ENCODE measurements at regions not wholly inside any gene's neighbourhood (a gene's known extent, or its start where the extent isn't known, plus 50 kb on each side); places are given as distances from the start of the nearest gene placed in this dataset.

GRCh38 chrX:122047261-122047660 lies 999.9 kb downstream of the GLUD2 start:
- no peaks in the 10 kb centered on the region for H3K27me3 ChIP-seq (ENCODE audit: control insufficient read depth in 1 of 2, insufficient read depth in 2 of 2, low read length in 2 of 2)
- POLR2A ChIA-PET = no interaction called here
- intact Hi-C loops (cut with DNase I, micrococcal nuclease) = no loop called here

GRCh38 chrX:122055460-122055859 lies 1008.0 kb downstream of the GLUD2 start:
- Histone ChIP-seq H3K27ac (ENCODE audit: low read depth in 1 of 2, low read length in 2 of 2) (no peak overlapping the region), H3K4me1 (ENCODE audit: insufficient read depth, low read length) (no peaks in the 10 kb centered on the region), H3K9me3 (ENCODE audit: control insufficient read depth in 1 of 2, insufficient read depth in 1 of 2, low read length in 2 of 2) (no peaks in the 10 kb centered on the region), H3K27me3 (ENCODE audit: control insufficient read depth in 1 of 2, insufficient read depth in 2 of 2, low read length in 2 of 2) (no peaks in the 10 kb centered on the region), H3K4me3 (ENCODE audit: low read length) (no peak overlapping the region), H3K36me3 (ENCODE audit: insufficient read depth, low read length) (no peaks in the 10 kb centered on the region)
- CTCF ChIA-PET = no interaction called here
- no peak overlapping the region for H3K4me3 Mint-ChIP-seq
- H3K9me3 Mint-ChIP-seq = no peaks in the 10 kb centered on the region
- DNase-seq = no peak
- POLR2A ChIA-PET = no interaction called here
- ATAC-seq (ENCODE audit: poor library complexity) = no peak
- H3K4me1 Mint-ChIP-seq (ENCODE audit: low read depth) = no peaks in the 10 kb centered on the region
- H3K36me3 Mint-ChIP-seq (ENCODE audit: low read depth) = no peaks in the 10 kb centered on the region
- intact Hi-C loops (cut with DNase I, micrococcal nuclease) = no loop called here
- H3K27me3 Mint-ChIP-seq = no peaks in the 10 kb centered on the region
- TF ChIP-seq CTCF (IDR thresholded peaks at IDR 0.05) = no peak
- H3K27ac Mint-ChIP-seq = no peak overlapping the region

More at GRCh38 chrX:122047261-122047660, 999.9 kb downstream of the GLUD2 start:
- DNase-seq = no peak
- Histone ChIP-seq H3K9me3 (ENCODE audit: control insufficient read depth in 1 of 2, insufficient read depth in 1 of 2, low read length in 2 of 2) (peaks cover 0 to under 1% of the 10 kb centered on the region in 2 experiments), H3K4me1 (ENCODE audit: insufficient read depth, low read length) (no peaks in the 10 kb centered on the region), H3K27ac (ENCODE audit: low read depth in 1 of 2, low read length in 2 of 2) (no peak overlapping the region), H3K36me3 (ENCODE audit: insufficient read depth, low read length) (no peaks in the 10 kb centered on the region), H3K4me3 (ENCODE audit: low read length) (no peak overlapping the region)
- Mint-ChIP-seq H3K27ac (no peak overlapping the region), H3K4me3 (no peak overlapping the region), H3K27me3 (no peaks in the 10 kb centered on the region), H3K4me1 (ENCODE audit: low read depth) (no peaks in the 10 kb centered on the region), H3K9me3 (no peaks in the 10 kb centered on the region), H3K36me3 (ENCODE audit: low read depth) (no peaks in the 10 kb centered on the region)
- ATAC-seq (ENCODE audit: poor library complexity) = no peak
- CTCF ChIA-PET = no interaction called here
- no peak for TF ChIP-seq CTCF (IDR thresholded peaks at IDR 0.05)

GRCh38 chrX:122055979-122056715 lies 1008.7 kb downstream of the GLUD2 start:
- Histone ChIP-seq H3K4me3 (ENCODE audit: low read length) (no peak overlapping the region), H3K27me3 (ENCODE audit: control insufficient read depth in 1 of 2, insufficient read depth in 2 of 2, low read length in 2 of 2) (no peaks in the 10 kb centered on the region), H3K4me1 (ENCODE audit: insufficient read depth, low read length) (no peaks in the 10 kb centered on the region), H3K36me3 (ENCODE audit: insufficient read depth, low read length) (no peaks in the 10 kb centered on the region), H3K9me3 (ENCODE audit: control insufficient read depth in 1 of 2, insufficient read depth in 1 of 2, low read length in 2 of 2) (no peaks in the 10 kb centered on the region), H3K27ac (ENCODE audit: low read depth in 1 of 2, low read length in 2 of 2) (no peak overlapping the region)
- intact Hi-C loops (cut with DNase I, micrococcal nuclease) = no loop called here
- H3K4me1 Mint-ChIP-seq (ENCODE audit: low read depth) = no peaks in the 10 kb centered on the region
- no peak overlapping the region for H3K4me3 Mint-ChIP-seq
- POLR2A ChIA-PET = no interaction called here
- no peak for ATAC-seq (ENCODE audit: poor library complexity)
- no peak overlapping the region for H3K27ac Mint-ChIP-seq
- TF ChIP-seq CTCF (IDR thresholded peaks at IDR 0.05) = no peak
- no peak for DNase-seq
- no peaks in the 10 kb centered on the region for H3K27me3 Mint-ChIP-seq
- no peaks in the 10 kb centered on the region for H3K36me3 Mint-ChIP-seq (ENCODE audit: low read depth)
- CTCF ChIA-PET = no interaction called here
- H3K9me3 Mint-ChIP-seq = no peaks in the 10 kb centered on the region
